GM18519 (cell line): ENCODE measurements at regions not wholly inside any gene's neighbourhood (a gene's known extent, or its start where the extent isn't known, plus 50 kb on each side); places are given as distances from the start of the nearest gene placed in this dataset.

Experiments
- ATAC-seq: cut with Tn5 transposase; IDR thresholded peaks from one replicate; pipeline ENCODE4 v1.9.1; 2021; ENCODE audit warnings: mild to moderate bottlenecking, moderate library complexity; ENCODE audit not compliant: unreplicated experiment, low FRiP score

- no peak for ATAC-seq
These were observed 146.3 kb upstream of the XYLT1 start for GRCh38 chr16:17617021-17617552.

- ATAC-seq, result no peak
These were observed 141.6 kb upstream of the XYLT1 start for GRCh38 chr16:17612336-17612735.

- ATAC-seq, result no peak
These were observed 136.8 kb upstream of the XYLT1 start for GRCh38 chr16:17607609-17608008.

GRCh38 chr16:17607075-17607509 is 136.3 kb upstream of the XYLT1 start:
- ATAC-seq, result no peak

- ATAC-seq, result no peak
These were observed 135.7 kb upstream of the XYLT1 start for GRCh38 chr16:17606460-17606859.

GRCh38 chr16:17605784-17606183 is 135.0 kb upstream of the XYLT1 start:
- no peak for ATAC-seq

- no peak for ATAC-seq
These were observed 132.9 kb upstream of the XYLT1 start for GRCh38 chr16:17603626-17604025.

- no peak for ATAC-seq
These were observed 131.9 kb upstream of the XYLT1 start for GRCh38 chr16:17602678-17603077.

- ATAC-seq, result no peak
These were observed 128.2 kb upstream of the XYLT1 start for GRCh38 chr16:17598968-17599367.

GRCh38 chr16:17591655-17592405 is 121.1 kb upstream of the XYLT1 start:
- no peak for ATAC-seq

- no peak for ATAC-seq
These were observed 120.2 kb upstream of the XYLT1 start for GRCh38 chr16:17590711-17591654.

GRCh38 chr16:17589898-17590297 is 119.1 kb upstream of the XYLT1 start:
- ATAC-seq, result no peak

GRCh38 chr16:17585449-17586074 is 114.8 kb upstream of the XYLT1 start:
- no peak for ATAC-seq

GRCh38 chr16:17578981-17579874 is 108.5 kb upstream of the XYLT1 start:
- ATAC-seq, result no peak

GRCh38 chr16:17574256-17574655 is 103.5 kb upstream of the XYLT1 start:
- no peak for ATAC-seq

- no peak for ATAC-seq
These were observed 101.4 kb upstream of the XYLT1 start for GRCh38 chr16:17572145-17572544.

- ATAC-seq, result no peak
These were observed 100.8 kb upstream of the XYLT1 start for GRCh38 chr16:17571499-17572093.

- ATAC-seq, result no peak
These were observed 97.5 kb upstream of the XYLT1 start for GRCh38 chr16:17568239-17568638.

GRCh38 chr16:17567455-17567854 is 96.7 kb upstream of the XYLT1 start:
- no peak for ATAC-seq
